Activated CD4-positive, alpha-beta T cell treated with anti-CD3 and anti-CD28 coated beads for 24 hours (primary cell): ENCODE measurements at regions not wholly inside any gene's neighbourhood (a gene's known extent, or its start where the extent isn't known, plus 50 kb on each side); places are given as distances from the start of the nearest gene placed in this dataset.
"Not testable (repeated sequence)": the region's sequence is repeated elsewhere in the genome, so short reads cannot be mapped to it uniquely, and the experiment has no call there.

ENCODE experiments used
- DNase-seq, 2 donors: peaks; one replicate each; pipeline ENCODE4 v3.0.0-alpha.2; 2020; ENCODE audit warnings: low read depth in 2 of 2

DNA sequence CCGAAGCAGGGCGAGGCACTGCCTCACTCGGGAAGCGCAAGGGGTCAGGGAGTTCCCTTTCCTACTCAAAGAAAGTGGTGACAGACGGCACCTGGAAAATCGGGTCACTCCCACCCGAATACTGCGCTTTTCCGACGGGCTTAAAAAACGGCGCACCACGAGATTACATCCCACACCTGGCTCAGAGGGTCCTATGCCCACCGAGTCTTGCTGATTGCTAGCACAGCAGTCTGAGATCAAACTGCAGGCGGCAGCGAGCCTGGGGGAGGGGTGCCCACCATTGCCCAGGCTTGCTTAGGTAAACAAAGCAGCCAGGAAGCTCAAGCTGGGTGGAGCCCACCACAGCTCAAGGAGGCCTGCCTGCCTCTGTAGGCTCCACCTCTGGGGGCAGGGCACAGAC, 549.4 kb downstream of the KIF20B start:
- not testable (repeated sequence) for DNase-seq

DNA sequence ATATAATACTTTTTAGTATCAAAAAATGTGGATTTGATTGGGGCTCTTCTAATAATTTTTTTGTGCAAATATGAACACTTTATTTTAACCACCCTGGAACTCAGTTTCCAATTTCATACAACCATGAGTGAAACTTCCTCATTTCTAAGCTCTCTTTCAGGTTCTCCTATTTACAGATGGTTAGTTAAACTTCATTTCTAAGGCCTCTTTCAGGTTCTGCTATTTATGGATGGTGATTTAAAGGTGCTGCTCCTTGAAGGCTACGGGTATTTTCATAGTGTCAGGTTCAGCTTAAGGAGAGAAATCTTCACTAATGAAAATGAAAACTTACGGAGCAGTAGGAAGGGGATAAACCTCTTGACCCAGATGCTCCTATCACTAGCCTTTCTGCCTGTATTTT, 568.3 kb downstream of the KIF20B start:
- DNase-seq: no peak

DNA sequence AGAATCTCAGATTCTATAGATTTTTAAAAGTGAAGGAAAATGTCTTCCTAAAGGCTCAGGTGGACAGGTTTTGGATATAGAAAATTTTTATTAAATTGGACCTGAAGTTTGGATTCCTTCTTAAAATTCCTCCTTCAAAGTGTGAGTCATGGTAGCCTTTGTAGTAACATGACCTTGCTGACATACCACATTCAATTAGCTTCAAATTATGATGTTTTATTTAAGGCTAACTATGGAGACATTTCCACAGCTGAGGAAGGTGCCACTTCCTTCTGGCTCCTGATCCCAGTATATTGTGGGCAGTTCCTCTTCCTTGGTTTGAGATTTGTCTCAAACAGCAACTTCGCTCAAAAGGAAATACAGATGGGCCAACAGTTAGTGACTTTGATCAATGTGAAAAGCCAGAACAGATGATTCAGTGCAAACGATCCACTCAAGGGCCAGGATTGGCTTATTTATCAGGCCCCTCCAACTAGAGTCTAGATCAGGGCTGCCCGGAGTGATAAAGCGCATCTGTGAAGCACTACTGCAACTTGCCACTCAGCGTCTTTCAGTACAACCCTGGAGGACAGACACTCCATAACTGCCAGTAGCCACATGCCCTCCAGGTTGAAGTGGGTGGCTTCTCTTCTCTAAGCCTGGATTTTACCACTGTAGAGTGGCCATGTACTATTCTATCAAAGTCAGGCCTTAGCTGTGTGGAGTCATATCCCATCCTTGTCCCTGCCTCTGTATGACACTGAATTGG, 573.5 kb downstream of the KIF20B start:
- no peak for DNase-seq

DNA sequence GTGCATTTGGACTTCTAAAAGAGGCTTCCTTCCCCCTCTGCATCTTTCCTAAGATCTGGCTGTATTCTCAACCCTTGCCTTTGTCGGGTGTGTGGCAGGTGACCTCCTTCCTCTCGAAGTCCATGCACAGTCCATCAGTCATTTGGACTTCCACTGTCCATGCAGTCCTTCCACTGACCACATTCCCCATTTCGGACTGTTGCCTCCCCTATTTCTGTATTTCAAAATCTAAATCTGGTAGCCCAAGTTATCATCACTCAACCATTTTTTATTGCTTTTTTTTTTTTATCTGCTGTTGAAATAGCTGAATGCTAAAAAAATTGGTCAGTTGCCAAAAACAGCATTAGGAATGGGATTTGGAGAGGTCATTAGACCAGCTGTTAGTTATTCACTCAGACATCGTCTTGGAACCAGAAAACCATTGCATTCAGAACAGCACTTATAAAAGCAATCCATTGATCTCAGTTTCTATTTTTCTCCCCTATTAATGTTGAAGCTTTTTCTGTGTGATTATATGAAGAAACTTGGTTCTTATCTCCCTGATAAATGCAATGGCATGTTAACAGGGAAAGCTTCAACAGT, 575.6 kb downstream of the KIF20B start:
- no peak for DNase-seq

GRCh38 chr10:90286406-90286805, 571.4 kb downstream of the HTR7 start:
- DNase-seq: no peak

DNA sequence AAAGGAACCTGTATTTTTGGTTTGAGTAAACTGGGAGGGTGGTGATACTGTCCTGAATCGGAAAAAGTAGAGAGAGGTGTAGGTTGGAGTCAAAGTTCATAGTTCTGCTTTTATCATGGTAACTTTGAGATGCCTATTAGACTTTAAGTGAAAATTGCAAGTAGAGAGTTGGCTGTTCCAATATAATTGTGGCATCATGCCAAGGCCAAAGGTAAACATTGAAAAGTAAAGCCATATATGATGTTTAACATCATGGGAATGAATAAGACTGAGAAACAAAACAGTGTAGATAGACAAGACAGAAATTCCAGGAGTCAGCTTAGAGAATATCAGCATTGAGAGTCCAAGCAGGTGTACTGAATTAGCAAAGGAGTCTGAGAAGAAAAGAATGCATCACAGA, 570.9 kb downstream of the HTR7 start:
- no peak for DNase-seq

DNA sequence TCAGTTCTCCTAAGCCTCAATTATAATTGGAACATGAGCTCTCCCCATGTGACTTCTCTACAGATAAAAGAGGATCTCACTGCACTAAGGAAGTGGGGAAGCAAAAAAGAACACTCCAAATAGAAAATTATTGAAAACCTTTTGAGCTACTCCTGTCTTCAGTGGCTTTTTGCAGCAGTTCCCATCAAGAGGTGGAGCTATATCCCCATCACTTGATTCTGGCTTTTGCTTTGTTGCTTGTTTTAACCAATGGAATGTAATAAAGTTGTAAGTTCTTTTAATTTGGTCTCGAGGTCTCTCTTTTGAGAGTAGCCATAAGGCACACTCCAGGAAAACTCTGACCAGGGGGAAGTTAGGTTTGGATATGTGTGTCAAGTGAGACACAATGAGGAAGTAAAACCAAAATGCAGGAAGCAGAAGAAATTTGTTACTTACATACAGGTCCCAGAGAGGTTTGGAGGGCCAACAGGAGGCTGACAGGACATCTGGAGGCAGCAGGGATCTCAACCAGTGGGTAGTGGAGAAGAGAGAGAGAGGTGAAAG, 569.4 kb downstream of the HTR7 start:
- DNase-seq: no peak

DNA sequence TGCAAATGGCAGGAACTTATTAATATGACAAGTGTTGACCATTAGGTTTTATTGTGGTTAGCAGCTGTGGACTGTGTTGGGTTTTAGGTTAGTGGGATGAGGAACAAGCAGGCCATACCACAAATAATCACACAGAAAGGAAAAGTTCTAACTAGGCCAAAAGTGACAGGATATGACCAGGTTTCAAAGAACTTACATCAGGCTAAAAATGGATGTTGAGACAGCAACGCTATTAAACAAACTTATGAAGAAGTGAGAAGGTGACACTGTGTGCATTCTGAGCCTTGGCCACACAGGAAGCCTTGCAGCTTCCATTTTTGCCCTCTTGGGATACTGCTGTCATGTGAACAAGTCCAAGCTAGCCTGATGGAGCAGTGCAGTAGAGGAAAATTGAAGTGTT, 568.8 kb downstream of the HTR7 start:
- DNase-seq: no peak

- DNase-seq: no peak
Measured at GRCh38 chr10:90293616-90294015, 564.2 kb downstream of the HTR7 start.

- not testable (repeated sequence) for DNase-seq
Measured at GRCh38 chr10:90294821-90295540, 562.9 kb downstream of the HTR7 start.

GRCh38 chr10:90302031-90302430, 555.8 kb downstream of the HTR7 start:
- DNase-seq: not testable (repeated sequence)

- no peak for DNase-seq
Measured at GRCh38 chr10:90302758-90303481, 554.9 kb downstream of the HTR7 start.

- no peak for DNase-seq
Measured at GRCh38 chr10:90304533-90304932, 553.3 kb downstream of the HTR7 start.

GRCh38 chr10:90306187-90306586, 551.7 kb downstream of the HTR7 start:
- DNase-seq: no peak

DNA sequence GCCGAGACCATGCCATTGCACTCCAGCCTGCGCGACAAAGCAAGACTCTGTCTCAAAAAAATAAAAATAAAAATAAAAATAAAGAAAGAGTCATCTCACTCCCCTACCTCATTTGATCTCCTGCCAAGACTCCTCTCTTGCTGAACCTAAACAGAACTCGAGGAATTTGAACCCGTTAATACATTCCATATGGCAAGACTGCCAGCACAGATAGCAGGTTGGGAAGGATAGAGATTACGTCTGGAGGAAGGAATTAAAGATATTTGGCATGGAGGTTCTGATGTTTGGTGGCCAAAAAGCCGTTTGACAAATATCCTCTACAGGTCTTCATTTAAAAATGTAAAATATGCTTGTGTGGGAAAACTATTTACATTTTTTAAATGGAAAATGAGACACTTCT, 549.6 kb downstream of the HTR7 start:
- DNase-seq: no peak

DNA sequence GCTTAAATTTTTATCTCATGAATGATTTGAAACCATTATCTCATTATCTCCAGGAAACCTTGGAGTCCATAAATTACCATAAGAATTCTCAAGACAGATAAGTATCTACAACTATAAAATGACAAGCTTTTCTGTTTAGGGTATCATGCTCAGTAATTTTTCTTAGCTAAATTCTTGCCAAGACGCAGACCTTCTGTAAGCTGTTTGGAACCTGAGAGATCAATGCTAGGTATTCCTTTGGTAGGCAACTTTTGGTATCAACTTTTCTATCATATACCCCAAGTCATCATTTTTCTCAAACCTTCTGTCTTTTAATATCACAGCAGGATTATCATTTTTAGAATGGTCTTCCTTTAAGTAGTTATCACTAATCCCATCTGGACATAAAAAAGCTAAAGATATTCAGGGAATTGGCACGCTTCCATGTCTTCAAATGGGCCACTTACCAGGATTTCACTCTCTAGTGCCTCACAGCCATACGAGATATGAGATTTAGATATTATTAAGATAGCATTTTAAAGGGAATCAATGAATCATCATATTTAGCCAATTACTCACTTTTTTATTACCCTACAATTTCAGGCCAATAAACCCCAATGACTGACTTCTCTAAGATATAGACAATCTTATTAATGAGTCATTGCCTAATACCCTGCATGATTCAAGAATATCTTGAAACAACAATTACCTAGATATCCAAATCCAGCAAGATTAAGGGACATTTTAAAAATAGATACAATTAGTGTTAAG, 544.1 kb downstream of the HTR7 start:
- no peak for DNase-seq

GRCh38 chr10:90314718-90315117, 543.1 kb downstream of the HTR7 start:
- DNase-seq: no peak

GRCh38 chr10:90317172-90317571, 540.7 kb downstream of the HTR7 start:
- no peak for DNase-seq

DNA sequence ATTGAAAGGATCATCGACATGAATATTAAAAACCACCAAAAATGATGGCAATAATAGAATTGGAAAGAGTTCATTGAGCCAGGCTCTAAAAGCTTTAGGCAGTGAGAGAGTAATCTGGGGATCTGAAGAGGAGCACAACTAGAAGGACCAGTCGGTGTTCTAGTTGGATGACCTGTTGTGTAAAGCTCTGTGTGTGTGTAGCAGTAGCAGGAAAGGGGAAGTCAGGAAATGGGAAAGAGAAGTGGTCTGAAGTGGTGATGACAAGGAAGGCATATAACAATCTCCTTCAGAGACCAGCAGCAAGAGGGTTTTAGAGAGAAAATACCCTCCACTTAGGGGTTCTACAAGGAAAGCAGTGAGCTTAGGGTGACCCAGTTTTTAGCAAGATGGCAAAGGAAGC, 539.2 kb downstream of the HTR7 start:
- DNase-seq: no peak

DNA sequence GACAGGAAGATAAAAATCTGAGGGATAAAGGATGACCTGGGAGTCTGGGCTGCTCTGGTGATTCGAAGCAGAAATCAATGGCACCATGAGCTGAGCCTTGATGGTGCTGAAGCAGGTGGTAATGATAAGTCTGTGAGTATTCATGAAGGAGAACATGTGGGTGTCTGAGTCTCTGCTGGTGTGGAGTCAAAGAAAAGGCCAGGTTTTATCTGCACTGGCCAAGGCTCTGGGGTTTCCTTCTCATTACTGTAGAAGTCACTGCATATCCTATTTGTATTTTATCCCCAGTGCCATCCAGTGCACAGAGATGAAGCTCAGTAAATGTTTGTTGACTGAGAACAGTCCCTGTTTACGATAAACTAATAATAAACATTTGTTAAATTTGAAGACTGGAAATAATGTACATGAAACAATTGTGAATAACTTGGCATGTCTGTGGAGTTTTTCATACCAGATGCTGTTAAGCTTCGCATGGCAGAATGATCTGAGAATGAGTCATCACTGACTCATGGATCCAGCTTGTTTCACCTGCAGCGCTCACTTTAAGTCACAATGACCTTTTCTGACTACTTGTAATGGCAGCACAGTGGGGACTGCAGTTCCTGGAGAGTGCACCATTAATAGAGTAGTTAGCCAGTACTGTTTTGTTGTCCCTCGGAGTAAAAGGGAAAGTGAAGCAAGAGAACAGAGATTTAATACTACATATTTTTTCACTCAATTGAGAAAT, 538.5 kb downstream of the HTR7 start:
- DNase-seq: no peak
